GM13977 (cell line): ENCODE measurements at regions not wholly inside any gene's neighbourhood (a gene's known extent, or its start where the extent isn't known, plus 50 kb on each side); places are given as distances from the start of the nearest gene placed in this dataset.

Experiments
- DNase-seq: peaks from one replicate; pipeline ENCODE4 v3.0.0; 2012; ENCODE audit warnings: low spot score
- in situ Hi-C: fragments of 300-500 bp; cut with MboI; formaldehyde crosslinking; loops from one replicate; pipeline ENCODE4 v1.12.0; 2022; ENCODE audit warnings: low sequenced_read_pairs, low pct_unique_long_range_greater_than_20kb, mixed read lengths, inconsistent platforms; ENCODE audit not compliant: unreplicated experiment
- TF ChIP-seq, protein P1 (sequence below): IDR thresholded peaks from 2 replicates; pipeline ENCODE4 v1.5.1; 2012; ENCODE audit warnings: mild to moderate bottlenecking, control low read depth; ENCODE audit not compliant: insufficient read depth; ENCODE audit errors: extremely low read depth, missing control alignments

DNA sequence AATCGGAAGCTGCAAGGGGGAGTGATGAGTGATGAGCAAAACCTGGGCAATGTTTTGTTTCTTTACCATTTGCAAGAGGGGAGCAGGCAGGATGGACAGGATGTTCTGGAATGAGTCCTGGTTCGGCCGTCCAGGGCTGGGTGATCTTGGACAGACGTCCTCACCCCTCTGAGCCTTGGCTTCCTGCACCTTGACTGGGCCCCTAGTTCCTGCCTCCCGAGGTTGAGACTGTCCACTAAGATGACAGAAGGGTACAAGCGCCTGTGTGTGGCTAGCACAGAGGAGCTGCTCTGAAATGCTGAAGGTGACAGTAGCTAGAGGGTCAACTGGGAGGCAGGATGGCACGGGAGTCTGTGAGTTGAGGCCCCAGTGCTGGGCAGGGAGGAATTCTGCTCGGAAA, 306.2 kb downstream of the MN1 start:
- TF ChIP-seq, protein P1, sequence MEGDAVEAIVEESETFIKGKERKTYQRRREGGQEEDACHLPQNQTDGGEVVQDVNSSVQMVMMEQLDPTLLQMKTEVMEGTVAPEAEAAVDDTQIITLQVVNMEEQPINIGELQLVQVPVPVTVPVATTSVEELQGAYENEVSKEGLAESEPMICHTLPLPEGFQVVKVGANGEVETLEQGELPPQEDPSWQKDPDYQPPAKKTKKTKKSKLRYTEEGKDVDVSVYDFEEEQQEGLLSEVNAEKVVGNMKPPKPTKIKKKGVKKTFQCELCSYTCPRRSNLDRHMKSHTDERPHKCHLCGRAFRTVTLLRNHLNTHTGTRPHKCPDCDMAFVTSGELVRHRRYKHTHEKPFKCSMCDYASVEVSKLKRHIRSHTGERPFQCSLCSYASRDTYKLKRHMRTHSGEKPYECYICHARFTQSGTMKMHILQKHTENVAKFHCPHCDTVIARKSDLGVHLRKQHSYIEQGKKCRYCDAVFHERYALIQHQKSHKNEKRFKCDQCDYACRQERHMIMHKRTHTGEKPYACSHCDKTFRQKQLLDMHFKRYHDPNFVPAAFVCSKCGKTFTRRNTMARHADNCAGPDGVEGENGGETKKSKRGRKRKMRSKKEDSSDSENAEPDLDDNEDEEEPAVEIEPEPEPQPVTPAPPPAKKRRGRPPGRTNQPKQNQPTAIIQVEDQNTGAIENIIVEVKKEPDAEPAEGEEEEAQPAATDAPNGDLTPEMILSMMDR: no peak
- in situ Hi-C loops: no loop called here
- no peak for DNase-seq

DNA sequence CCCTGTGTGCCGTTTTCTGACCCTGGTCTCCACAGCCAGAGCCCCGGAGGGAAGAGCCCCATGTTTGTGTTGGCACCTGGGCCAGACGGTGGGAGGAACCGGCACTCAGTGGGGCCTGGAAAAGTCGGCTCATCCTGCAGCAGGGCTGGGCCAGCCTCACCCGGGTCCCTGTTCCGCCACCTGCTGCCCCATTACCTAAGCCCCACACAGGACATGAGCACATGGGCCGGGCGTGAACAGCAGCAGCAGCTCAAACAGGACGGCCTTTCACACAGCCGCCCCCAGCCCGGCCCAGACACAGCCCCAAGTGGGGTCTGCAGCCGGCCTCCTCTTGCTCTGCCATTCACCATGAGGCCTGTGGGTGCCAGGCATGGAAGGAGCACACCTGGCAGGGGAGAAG, 302.4 kb downstream of the MN1 start:
- DNase-seq: no peak
- TF ChIP-seq, protein P1: no peak
- in situ Hi-C loops: no loop called here

DNA sequence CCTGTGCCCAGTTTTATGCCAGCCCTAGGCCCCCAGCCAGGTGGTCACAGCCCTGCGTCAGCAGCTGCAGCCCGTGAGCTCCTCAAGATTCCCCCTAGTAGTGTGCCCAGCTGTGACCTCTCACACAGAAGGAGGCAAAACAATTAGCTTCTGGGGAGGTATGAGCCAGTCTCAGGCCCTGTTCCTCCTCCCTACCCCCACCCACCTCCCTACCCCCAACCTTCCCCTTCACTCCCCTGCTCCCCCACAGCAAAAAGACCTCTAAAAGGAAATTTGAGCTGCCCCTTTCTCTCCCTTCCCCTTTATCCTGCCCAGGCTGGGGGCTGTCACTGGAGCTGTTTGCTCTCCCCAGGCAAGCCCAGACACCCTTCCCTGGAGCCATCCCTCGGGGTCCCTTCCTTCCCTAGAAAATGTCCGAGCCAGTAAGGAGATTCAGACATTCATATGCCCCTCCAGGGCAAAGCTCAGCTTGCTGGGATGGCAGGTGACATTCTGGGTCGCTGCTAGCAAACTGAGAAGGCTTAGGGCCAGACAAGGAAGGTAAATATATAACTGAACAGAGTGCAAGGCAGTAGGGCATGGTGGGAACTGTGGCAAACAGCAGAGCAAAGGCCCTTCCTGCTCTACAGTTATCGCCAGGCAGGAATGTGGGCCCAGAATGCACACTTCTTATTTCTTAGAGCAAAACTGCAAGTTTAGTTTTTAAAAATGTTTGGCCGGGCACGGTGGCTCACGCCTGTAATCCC, 300.2 kb downstream of the MN1 start:
- DNase-seq: no peak
- in situ Hi-C loops: no loop called here
- TF ChIP-seq, protein P1: no peak

DNA sequence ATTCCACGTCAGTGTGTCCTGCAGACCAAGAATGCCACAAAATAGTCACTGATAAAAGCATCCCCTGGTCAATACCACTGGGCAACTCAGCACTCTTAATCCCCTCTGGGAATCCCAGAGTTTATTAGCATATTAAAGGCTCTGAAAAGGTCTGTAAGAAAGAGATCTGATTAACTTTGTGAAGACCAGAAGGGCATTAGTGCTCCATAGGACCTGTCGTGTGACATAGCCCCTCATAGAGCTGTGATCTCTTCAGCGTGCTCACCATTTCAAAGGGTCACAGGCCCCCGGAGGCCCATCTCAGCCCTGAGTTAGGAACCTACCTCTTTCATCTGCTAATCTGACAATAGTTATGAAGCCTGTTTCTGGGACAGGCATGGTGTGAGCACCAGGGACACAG, 299.2 kb downstream of the MN1 start:
- TF ChIP-seq, protein P1: no peak
- in situ Hi-C loops: no loop called here
- no peak for DNase-seq

DNA sequence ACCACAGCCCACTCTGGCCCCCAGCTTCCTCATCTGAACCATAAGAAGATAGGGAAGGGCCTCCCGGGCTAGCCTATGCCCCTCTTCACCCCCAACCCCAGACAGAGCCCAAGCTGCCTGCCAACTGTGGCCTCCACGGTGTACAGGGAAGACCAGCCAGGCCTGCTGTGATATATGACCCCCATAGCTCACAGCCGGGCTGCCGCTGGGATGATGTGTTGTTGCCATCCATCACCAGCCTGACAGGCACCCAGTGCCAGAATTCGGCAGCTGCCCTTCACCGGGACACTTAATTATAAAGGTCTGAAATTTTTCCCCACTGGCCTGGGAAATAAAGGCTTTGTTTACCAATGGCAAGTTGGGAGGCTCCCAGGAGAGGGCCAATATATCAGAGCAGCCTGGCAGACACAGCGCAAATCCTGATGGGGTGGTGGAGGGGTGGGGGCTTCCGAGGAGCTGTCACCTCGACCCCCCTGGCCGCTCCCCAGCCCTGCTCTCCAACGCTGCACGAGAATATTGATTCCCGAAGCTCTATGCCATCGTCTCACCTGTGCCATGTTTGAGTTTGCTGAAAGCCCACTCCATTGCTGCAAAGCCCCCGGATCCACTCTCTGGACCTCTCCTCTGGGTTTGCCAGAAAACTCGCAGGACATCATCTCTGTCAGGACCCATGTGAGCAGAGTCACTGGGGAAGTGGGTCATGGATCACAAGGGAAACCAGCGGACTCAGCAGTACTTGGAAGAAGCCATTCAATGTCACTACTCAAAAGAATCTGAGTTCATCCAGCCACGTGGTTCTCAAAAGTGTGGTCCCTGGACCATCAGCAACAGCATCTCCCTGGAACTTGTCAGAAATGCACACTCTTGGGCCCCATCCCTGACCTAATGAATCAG, 296.9 kb downstream of the MN1 start:
- DNase-seq: no peak
- in situ Hi-C loops: no loop called here
- TF ChIP-seq, protein P1: no peak

DNA sequence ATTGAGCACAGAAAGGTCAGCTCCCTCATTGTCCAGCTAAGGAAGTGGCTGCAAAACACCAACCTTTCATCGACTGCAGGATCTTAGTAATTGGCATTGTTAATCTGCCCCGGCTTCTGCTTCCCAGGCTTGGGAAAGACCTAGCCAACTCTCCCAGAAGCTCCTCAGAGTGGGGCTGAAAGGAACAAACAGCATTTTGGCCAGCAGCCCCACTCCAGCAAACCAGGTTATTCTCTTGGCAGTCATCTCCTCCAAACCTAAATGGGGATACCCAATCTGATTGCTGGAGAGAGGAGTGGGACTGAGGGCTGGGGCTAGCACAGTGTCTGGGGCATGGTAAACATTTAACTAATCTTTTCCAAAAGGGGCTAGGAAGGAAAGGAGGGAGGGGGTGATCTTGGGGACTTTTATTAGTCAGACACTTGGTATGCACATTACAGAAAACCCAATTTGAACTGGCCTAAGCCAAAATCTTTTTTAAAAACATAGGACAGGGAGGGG, 294.4 kb downstream of the MN1 start:
- DNase-seq: no peak
- in situ Hi-C loops: no loop called here
- TF ChIP-seq, protein P1: no peak
